NCI-H526 (cell line): ENCODE measurements at regions not wholly inside any gene's neighbourhood (a gene's known extent, or its start where the extent isn't known, plus 50 kb on each side); places are given as distances from the start of the nearest gene placed in this dataset.

Source experiments
- DNase-seq, 2 experiments: peaks; one replicate each; lab custom pipeline; 2025; lab: John Stamatoyannopoulos, UW

DNA sequence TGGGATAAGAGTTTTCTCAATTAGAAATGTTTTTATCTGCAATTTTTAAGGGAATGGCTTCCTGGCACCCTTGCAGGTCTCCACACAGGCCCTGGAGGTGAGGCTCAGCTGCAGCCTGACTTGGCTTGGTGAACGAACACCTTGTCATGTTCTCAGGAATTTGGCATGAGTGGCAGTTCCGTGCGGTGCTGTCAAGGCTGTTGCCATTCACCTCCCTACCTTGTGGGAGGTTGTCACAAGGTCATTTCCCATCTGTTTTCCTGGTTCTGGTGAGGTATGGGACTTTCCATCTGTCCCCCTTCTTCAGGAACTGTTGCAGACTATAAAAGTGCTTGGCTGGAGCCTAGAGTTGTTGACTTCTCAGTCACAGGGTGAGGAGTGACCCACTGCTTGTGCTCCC is 82.9 kb downstream of the ELOVL4 start:
- no peak for DNase-seq

- DNase-seq, result peak; percentile 45 to 59
Measured at GRCh38 chr6:79864001-79864400, 83.4 kb downstream of the ELOVL4 start.

DNA sequence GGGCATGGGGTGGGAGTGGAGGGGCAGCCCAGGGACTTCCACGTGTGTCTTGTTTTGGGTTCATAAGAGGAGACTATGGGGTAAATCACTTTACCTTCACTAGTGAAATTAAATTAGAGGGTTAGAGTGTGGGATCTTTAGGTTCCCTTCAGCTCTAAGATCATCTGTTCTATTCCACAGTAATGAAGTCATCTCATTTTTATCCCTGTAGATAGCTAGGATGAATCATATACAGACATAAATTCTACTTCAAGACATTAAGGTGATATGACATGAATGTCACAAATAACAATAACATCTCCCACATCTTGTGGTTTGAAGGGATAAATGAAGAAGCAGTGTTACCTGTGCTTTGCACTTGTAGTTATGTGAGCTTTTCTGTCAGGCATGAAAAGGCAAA is 83.8 kb downstream of the ELOVL4 start:
- no peak for DNase-seq

- no peak for DNase-seq
Measured at GRCh38 chr6:79862711-79863110, 84.6 kb downstream of the ELOVL4 start.

GRCh38 chr6:79862126-79862525 is 85.2 kb downstream of the ELOVL4 start:
- no peak for DNase-seq

- DNase-seq, result no peak
Measured at GRCh38 chr6:79861023-79861422, 86.3 kb downstream of the ELOVL4 start.

- no peak for DNase-seq
Measured at GRCh38 chr6:79847426-79847825, 99.9 kb downstream of the ELOVL4 start.

GRCh38 chr6:79842376-79843040 is 104.8 kb downstream of the ELOVL4 start:
- DNase-seq, result no peak

GRCh38 chr6:79841577-79842375 is 105.6 kb downstream of the ELOVL4 start:
- peak in 1 of 2 experiments; percentile 6 for DNase-seq

- no peak for DNase-seq
Measured at GRCh38 chr6:79838851-79839250, 108.5 kb downstream of the ELOVL4 start.

DNA sequence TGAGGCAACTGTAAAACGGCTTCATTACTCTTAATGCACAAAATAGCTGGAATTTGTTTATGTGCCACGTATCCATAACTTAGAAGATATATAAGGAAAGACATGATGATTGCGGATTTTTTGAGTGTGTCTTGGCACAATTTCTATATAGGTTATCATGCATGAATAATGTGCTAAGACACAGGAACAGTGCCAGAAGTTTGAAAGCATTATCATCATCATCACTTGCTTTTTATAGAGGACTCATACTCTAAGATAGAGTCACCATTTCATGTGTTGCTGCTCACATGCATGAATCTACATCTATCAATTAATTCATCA is 113.4 kb downstream of the ELOVL4 start:
- no peak for DNase-seq

DNA sequence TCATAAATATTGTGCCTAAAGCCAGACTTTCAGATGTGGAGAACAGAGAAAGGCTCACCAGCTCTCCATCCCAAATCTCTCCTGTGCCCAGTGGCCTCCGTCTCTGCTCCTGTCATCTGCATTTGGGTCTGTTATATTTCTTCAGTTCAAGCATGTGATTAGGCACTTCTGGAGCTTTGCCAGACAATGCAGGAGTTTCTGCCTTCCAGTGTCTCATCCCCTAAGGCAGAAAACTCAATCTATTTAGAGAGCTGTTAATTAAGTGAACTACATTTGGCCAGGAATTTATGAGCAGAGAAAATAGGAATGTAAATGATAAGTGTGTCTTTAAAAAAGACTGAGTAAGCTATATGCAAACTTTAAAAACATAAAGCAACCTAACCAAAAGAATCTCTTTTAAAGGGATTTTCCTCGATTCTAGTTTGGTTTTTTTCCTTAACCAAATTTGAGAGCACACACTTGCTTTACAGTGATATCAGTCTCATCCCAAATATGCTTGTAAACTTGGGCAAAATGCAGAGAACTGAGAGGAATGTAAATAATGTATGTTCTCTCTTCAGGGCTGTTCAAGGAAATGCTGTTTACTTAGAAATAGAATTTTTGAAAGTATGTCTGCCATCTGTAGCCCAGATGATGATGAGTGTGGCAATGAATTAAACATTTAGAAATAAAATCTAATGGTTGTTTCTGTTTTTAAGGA is 113.9 kb downstream of the ELOVL4 start:
- DNase-seq, result peak; percentile 6 to 26

DNA sequence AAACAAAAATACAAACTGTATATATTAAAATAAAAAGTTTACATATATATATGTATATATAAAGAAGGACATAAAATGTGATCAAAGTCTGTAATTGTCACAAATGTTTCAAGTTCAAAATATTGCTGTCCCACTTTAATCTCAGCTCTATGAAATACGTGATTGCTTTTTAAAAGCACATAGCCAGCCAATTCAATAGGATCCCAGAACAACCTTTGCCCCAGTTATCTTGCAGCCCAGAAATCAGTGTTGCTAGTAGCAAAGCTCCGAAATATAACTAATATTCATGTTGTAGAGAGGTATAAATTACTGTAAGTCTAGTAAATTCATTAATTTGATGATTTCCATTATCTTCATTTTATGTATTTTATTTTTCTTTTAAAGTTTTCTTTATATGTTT is 114.6 kb downstream of the ELOVL4 start:
- DNase-seq, result no peak

DNA sequence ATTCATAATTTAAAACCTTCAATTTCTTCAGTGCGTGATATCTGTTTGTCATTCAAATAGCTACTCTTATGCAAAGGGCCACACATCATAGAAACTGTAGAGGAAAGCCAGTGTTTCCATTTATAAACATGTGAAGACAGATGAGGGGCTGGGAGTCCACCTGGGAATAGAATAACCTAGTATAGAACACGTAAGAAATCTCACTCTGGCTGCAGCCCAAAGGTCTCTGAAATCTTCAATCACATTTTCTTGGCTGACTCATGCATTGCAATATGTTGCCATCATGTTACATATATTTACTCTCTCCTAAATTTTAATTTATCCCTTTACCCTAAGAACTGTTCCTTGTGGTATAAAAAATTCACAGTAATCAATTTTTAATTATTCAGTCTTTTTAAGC is 123.2 kb downstream of the ELOVL4 start:
- peak; percentile 47 to 53 for DNase-seq

- no peak for DNase-seq
Measured at GRCh38 chr6:79821859-79822258, 125.5 kb downstream of the ELOVL4 start.

- no peak for DNase-seq
Measured at GRCh38 chr6:79818471-79818870, 128.9 kb downstream of the ELOVL4 start.

- no peak for DNase-seq
Measured at GRCh38 chr6:79814940-79815339, 132.4 kb downstream of the ELOVL4 start.

DNA sequence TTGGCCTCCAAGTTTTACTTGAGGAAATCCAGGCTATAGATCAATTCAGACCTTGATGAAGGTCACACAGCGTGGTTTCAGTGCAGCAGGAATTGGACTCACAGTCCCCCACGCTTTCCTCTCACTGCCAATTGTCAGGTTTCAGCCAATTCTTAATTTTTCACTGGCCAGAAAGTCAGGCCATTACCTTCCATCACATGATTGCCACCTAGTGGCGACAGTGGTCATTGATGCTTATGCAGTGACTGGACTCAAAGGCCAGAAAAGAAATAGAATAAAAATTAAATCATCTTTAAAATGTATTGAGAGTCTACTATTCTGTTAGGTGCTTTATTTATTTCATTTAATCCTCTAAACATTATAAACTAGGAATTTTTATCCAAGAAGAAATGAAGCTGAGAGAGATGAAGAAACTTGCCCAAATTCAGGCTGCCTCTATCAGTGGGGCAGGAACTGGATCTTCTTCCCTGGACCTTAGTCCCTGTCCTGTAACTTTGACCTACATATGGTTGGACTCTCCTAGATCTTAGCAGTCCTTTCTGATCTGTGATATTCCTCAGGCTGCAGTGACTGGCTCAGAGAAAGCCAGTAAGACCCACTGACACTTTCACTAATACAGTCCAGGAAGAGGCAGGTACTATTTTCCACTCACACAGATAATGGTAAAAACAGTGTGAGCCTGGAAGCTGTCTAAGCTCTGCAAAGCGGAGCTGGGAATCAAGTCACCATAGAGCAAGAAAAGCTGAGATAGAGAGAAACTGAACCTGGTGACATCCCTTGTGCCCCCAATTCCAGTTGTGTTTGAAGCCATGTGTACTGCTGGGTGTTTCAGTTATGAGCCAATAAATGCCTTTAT is 133.3 kb downstream of the ELOVL4 start:
- DNase-seq, result peak; percentile 14 to 71

DNA sequence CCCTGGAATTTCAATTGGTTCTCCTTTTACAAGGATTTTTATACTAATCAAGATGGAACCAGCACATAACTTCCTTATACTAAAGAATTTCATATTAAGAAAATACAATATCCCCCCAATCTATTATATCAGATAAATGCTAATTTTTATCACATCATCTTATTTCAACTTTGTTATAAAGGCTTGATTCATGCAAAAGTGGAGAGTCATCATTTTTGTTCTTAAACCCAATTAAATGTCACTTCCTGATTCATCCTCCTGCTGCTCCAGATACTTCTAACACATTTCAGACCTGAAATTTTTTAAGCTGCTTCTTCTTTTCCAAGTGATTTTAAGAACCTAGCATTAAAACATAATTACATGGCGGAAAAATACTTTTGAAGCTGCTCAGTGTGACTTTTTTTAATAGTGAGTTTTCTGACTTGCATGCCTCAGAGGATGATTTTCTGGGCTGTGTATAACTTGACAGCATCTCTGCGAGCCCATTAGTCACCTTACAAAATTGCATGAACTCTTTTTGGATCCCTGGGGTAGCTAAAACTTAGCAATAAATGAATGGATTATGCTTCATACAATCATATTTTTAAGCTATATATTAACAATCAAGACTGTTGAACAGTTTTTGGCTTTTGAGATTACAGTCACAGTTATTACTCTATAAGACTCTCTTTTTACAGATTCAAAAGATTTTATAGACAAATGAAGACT is 134.1 kb downstream of the ELOVL4 start:
- DNase-seq, result no peak

DNA sequence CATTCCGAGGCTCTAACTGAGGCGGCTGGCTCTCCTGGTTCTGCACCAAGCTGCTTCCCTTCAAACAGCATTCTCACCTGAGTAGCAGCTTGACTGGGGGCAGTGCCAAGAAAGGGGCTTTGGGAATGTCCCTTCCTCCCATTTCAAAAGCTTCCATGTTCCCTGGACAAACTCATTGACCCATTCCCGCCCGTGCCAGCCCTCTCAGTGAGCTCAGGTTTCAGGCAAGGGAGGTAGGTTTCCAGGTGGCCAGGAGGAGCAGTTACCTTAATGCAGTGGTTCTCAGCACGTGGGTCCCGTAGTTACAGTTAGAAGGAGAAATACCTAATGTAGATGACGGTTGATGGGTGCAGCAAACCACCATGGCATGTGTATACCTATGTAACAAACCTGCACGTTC is 135.2 kb downstream of the ELOVL4 start:
- no peak for DNase-seq

DNA sequence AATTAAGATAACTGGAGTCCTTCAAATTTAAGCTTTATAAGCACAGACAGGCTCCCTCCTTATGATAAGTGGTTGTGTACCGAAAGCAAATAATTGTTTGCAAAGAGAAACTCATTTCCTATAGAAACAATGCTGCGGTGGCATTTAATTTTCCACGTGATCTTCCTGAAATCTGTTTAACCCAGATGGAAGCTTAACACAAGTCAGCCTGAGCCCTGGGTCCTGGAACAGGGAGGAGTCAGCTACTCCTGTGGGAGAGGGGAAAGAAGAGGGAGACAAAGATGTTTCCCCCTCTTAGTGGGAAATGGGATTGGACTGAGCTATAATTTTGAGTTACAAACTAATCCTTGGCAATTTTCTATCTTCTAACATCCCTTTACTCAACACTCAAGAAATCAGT is 136.5 kb downstream of the ELOVL4 start:
- peak; percentile 28 to 42 for DNase-seq
